GM21367 (cell line): ENCODE measurements at regions not wholly inside any gene's neighbourhood (a gene's known extent, or its start where the extent isn't known, plus 50 kb on each side); places are given as distances from the start of the nearest gene placed in this dataset.

Experiments used
- ATAC-seq: cut with Tn5 transposase; IDR thresholded peaks from one replicate; pipeline ENCODE4 v1.9.1; 2021; ENCODE audit not compliant: unreplicated experiment

GRCh38 chr12:98418357-98419075, 96.9 kb upstream of the TMPO start:
- ATAC-seq = no peak

- ATAC-seq = no peak
These were observed 96.2 kb upstream of the TMPO start for GRCh38 chr12:98419081-98419794.

GRCh38 chr12:98419795-98420404, 95.5 kb upstream of the TMPO start:
- ATAC-seq = no peak

- no peak for ATAC-seq
These were observed 94.9 kb upstream of the TMPO start for GRCh38 chr12:98420461-98420860.

GRCh38 chr12:98421316-98421715, 94.1 kb upstream of the TMPO start:
- ATAC-seq = no peak

- ATAC-seq = no peak
These were observed 93.0 kb upstream of the TMPO start for GRCh38 chr12:98422359-98422758.

- ATAC-seq = no peak
These were observed 92.6 kb upstream of the TMPO start for GRCh38 chr12:98422812-98423211.

GRCh38 chr12:98423963-98424362, 91.4 kb upstream of the TMPO start:
- ATAC-seq = no peak

GRCh38 chr12:98424726-98425401, 90.5 kb upstream of the TMPO start:
- peak; percentile 93 for ATAC-seq

GRCh38 chr12:98425859-98426258, 89.5 kb upstream of the TMPO start:
- no peak for ATAC-seq

- no peak for ATAC-seq
These were observed 84.3 kb upstream of the TMPO start for GRCh38 chr12:98431089-98431488.

- no peak for ATAC-seq
These were observed 78.2 kb upstream of the TMPO start for GRCh38 chr12:98437166-98437565.

GRCh38 chr12:98437806-98438595, 77.4 kb upstream of the TMPO start:
- no peak for ATAC-seq

GRCh38 chr12:98438656-98439230, 76.6 kb upstream of the TMPO start:
- no peak for ATAC-seq

- no peak for ATAC-seq
These were observed 75.9 kb upstream of the TMPO start for GRCh38 chr12:98439471-98439951.

- no peak for ATAC-seq
These were observed 75.3 kb upstream of the TMPO start for GRCh38 chr12:98439981-98440581.

- no peak for ATAC-seq
These were observed 69.3 kb upstream of the TMPO start for GRCh38 chr12:98446060-98446459.

- no peak for ATAC-seq
These were observed 68.7 kb upstream of the TMPO start for GRCh38 chr12:98446682-98447081.

GRCh38 chr12:98449584-98449983, 65.8 kb upstream of the TMPO start:
- no peak for ATAC-seq

- ATAC-seq = no peak
These were observed 62.3 kb upstream of the TMPO start for GRCh38 chr12:98453070-98453469.
